ENCODE measurements at regions not wholly inside any gene's neighbourhood (a gene's known extent, or its start where the extent isn't known, plus 50 kb on each side); places are given as distances from the start of the nearest gene placed in this dataset.

GRCh38 chr11:21806508-21806907 lies 386.4 kb upstream of the ANO5 start:
- H3K4me2 ChIP-seq = no peak overlapping the region
- H3K4me3 ChIP-seq (ENCODE audit: low read depth in 2 of 2, low read length in 1 of 2) = no peak overlapping the region
- no peak for DNase-seq
- CTCF ChIA-PET = no interaction called here
- no peaks in the 10 kb centered on the region for H3K79me2 ChIP-seq (ENCODE audit: insufficient read depth)
- H3K27ac ChIP-seq (ENCODE audit: low read depth in 2 of 2, low read length in 1 of 2) = no peak overlapping the region
- H2AFZ ChIP-seq (ENCODE audit: low read depth) = no peak overlapping the region
- H3K36me3 ChIP-seq (replicated peaks in 1 of 2; ENCODE audit: control insufficient read depth in 1 of 2, insufficient read depth in 2 of 2, low read length in 1 of 2) = no peaks in the 10 kb centered on the region
- POLR2A ChIA-PET = no interaction called here
- no peaks in the 10 kb centered on the region for H3K4me1 ChIP-seq (ENCODE audit: control insufficient read depth in 1 of 2, insufficient read depth in 2 of 2, low read depth in 1 of 2, low read length in 1 of 2)
- WGBS (ENCODE audit: low lambda C conversion rate) = 10% methylated on average over 1 of the region's 1 CpG
- H4K20me1 ChIP-seq (ENCODE audit: insufficient read depth) = no peaks in the 10 kb centered on the region
- 0 out of 2 replicates have a peak, but pooled peaks cover 4% of the 10 kb centered on the region for H3K9me3 ChIP-seq
- H3K9me2 ChIP-seq = no peaks in the 10 kb centered on the region
- no peak for TF ChIP-seq SMC3 (IDR thresholded peaks at IDR 0.05; ENCODE audit: low read depth, low read length)
- no peak for TF ChIP-seq EZH2phosphoT487 (IDR thresholded peaks at IDR 0.05; ENCODE audit: borderline replicate concordance, low read depth)
- no peak for TF ChIP-seq NRF1 (IDR thresholded peaks at IDR 0.05; ENCODE audit: low read depth, low read length)
- no peak for TF ChIP-seq RFX5 (IDR thresholded peaks at IDR 0.05; ENCODE audit: low read length)
- H3F3A ChIP-seq (replicated peaks; ENCODE audit: insufficient read depth) = no peaks in the 10 kb centered on the region
- H3K27me3 ChIP-seq (ENCODE audit: insufficient read depth) = no peaks in the 10 kb centered on the region
- no peak overlapping the region for H3K9ac ChIP-seq

GRCh38 chr11:21806947-21807346 lies 385.9 kb upstream of the ANO5 start:
- TF ChIP-seq NFIC (IDR thresholded peaks at IDR 0.05; ENCODE audit: borderline replicate concordance) = no peak
- no peak for TF ChIP-seq SMC3 (IDR thresholded peaks at IDR 0.05; ENCODE audit: low read depth, low read length)
- no peak for TF ChIP-seq CTCF (IDR thresholded peaks at IDR 0.05)
- no peak for TF ChIP-seq USF2 (IDR thresholded peaks at IDR 0.05; ENCODE audit: borderline replicate concordance, low read depth, low read length)
- TF ChIP-seq GABPA (IDR thresholded peaks at IDR 0.05; ENCODE audit: low read depth) = no peak
- no peak for TF ChIP-seq YY1 (IDR thresholded peaks at IDR 0.05; ENCODE audit: low read depth)
- TF ChIP-seq POLR2AphosphoS5 (IDR thresholded peaks at IDR 0.05; ENCODE audit: low read depth, low read length) = no peak
- TF ChIP-seq RXRA (IDR thresholded peaks at IDR 0.05; ENCODE audit: borderline replicate concordance, low read depth) = no peak
- TF ChIP-seq NRF1 (IDR thresholded peaks at IDR 0.05; ENCODE audit: low read depth, low read length) = no peak
- TF ChIP-seq SIN3A (IDR thresholded peaks at IDR 0.05; ENCODE audit: borderline replicate concordance, low read depth, low read length) = no peak
- no peak for TF ChIP-seq RFX5 (IDR thresholded peaks at IDR 0.05; ENCODE audit: low read length)
- TF ChIP-seq ZBTB33 (IDR thresholded peaks at IDR 0.05; ENCODE audit: borderline replicate concordance, low read depth) = no peak
- TF ChIP-seq GATA2 (CRISPR knock-in tag; IDR thresholded peaks at IDR 0.05) = no peak
- no peak for TF ChIP-seq PBX3 (IDR thresholded peaks at IDR 0.05)
- no peak for TF ChIP-seq FOXJ3 (CRISPR knock-in tag; IDR thresholded peaks at IDR 0.05)
- TF ChIP-seq MAX (IDR thresholded peaks at IDR 0.05; ENCODE audit: low read depth) = no peak
- Histone ChIP-seq H3K9me2 (no peaks in the 10 kb centered on the region), H3K36me3 (replicated peaks in 1 of 2; ENCODE audit: control insufficient read depth in 1 of 2, insufficient read depth in 2 of 2, low read length in 1 of 2) (no peaks in the 10 kb centered on the region), H3K4me2 (no peak overlapping the region), H3K27ac (ENCODE audit: low read depth in 2 of 2, low read length in 1 of 2) (no peak overlapping the region), H3K9ac (no peak overlapping the region), H3K4me1 (ENCODE audit: control insufficient read depth in 1 of 2, insufficient read depth in 2 of 2, low read depth in 1 of 2, low read length in 1 of 2) (no peaks in the 10 kb centered on the region), H3K9me3 (0 out of 2 replicates have a peak, but pooled peaks cover 4% of the 10 kb centered on the region), H3F3A (replicated peaks; ENCODE audit: insufficient read depth) (no peaks in the 10 kb centered on the region), H3K27me3 (ENCODE audit: insufficient read depth) (no peaks in the 10 kb centered on the region), H2AFZ (ENCODE audit: low read depth) (no peak overlapping the region), H3K4me3 (ENCODE audit: low read depth in 2 of 2, low read length in 1 of 2) (no peak overlapping the region), H4K20me1 (ENCODE audit: insufficient read depth) (no peaks in the 10 kb centered on the region), H3K79me2 (ENCODE audit: insufficient read depth) (no peaks in the 10 kb centered on the region)
- ChIA-PET CTCF (no interaction called here), POLR2A (no interaction called here)
- WGBS (ENCODE audit: low lambda C conversion rate) = 10% methylated on average over 1 of the region's 1 CpG
- no peak for DNase-seq
